GM18517 (cell line): ENCODE measurements at regions not wholly inside any gene's neighbourhood (a gene's known extent, or its start where the extent isn't known, plus 50 kb on each side); places are given as distances from the start of the nearest gene placed in this dataset.
A peak's percentile ranks its signal among the peaks of the same experiment; 100 is the strongest.
"Not testable (repeated sequence)": the region's sequence is repeated elsewhere in the genome, so short reads cannot be mapped to it uniquely, and the experiment has no call there.

Experiments used
- ATAC-seq: cut with Tn5 transposase; IDR thresholded peaks from one replicate; pipeline ENCODE4 v1.9.1; 2021; ENCODE audit warnings: mild to moderate bottlenecking, moderate library complexity; ENCODE audit not compliant: unreplicated experiment

GRCh38 chr6:27149150-27149549 is 98.4 kb upstream of the PRSS16 start:
- no peak for ATAC-seq

- no peak for ATAC-seq
These were observed 92.8 kb upstream of the PRSS16 start for GRCh38 chr6:27154696-27155095.

- no peak for ATAC-seq
These were observed 90.5 kb upstream of the PRSS16 start for GRCh38 chr6:27156874-27157458.

- ATAC-seq = peak; percentile 45
These were observed 89.8 kb upstream of the PRSS16 start for GRCh38 chr6:27157459-27158315.

GRCh38 chr6:27158316-27158643 is 89.2 kb upstream of the PRSS16 start:
- no peak for ATAC-seq

GRCh38 chr6:27159725-27160124 is 87.8 kb upstream of the PRSS16 start:
- ATAC-seq = no peak

- ATAC-seq = no peak
These were observed 86.4 kb upstream of the PRSS16 start for GRCh38 chr6:27161115-27161514.

- no peak for ATAC-seq
These were observed 85.9 kb upstream of the PRSS16 start for GRCh38 chr6:27161603-27161945.

GRCh38 chr6:27161946-27162603 is 85.4 kb upstream of the PRSS16 start:
- no peak for ATAC-seq

GRCh38 chr6:27163834-27164233 is 83.7 kb upstream of the PRSS16 start:
- ATAC-seq = no peak

- no peak for ATAC-seq
These were observed 79.4 kb upstream of the PRSS16 start for GRCh38 chr6:27168108-27168507.

GRCh38 chr6:27168586-27169443 is 78.7 kb upstream of the PRSS16 start:
- no peak for ATAC-seq

- not testable (repeated sequence) for ATAC-seq
These were observed 74.8 kb upstream of the PRSS16 start for GRCh38 chr6:27172524-27173231.

- ATAC-seq = not testable (repeated sequence)
These were observed 74.3 kb upstream of the PRSS16 start for GRCh38 chr6:27173232-27173601.

GRCh38 chr6:27174958-27175357 is 72.5 kb upstream of the PRSS16 start:
- no peak for ATAC-seq

GRCh38 chr6:27176096-27176495 is 71.4 kb upstream of the PRSS16 start:
- no peak for ATAC-seq

- no peak for ATAC-seq
These were observed 70.7 kb upstream of the PRSS16 start for GRCh38 chr6:27176523-27177484.

- peak; percentile 58 for ATAC-seq
These were observed 69.8 kb upstream of the PRSS16 start for GRCh38 chr6:27177485-27178406.

- no peak for ATAC-seq
These were observed 69.1 kb upstream of the PRSS16 start for GRCh38 chr6:27178407-27178730.
